RWPE2 (cell line): ENCODE measurements at regions not wholly inside any gene's neighbourhood (a gene's known extent, or its start where the extent isn't known, plus 50 kb on each side); places are given as distances from the start of the nearest gene placed in this dataset.

Experiments used
- ATAC-seq: fragments of 200-7000 bp; cut with Tn5 transposase; 3 replicates; pipeline ENCODE4 v1.9.1; 2021; ENCODE audit warnings: low read depth
- DNase-seq: peaks from one replicate; pipeline ENCODE4 v3.0.0-alpha.2; 2020; ENCODE audit warnings: low spot score
- H3K27ac ChIP-seq: fragments of 450-650 bp; 2 replicates; pipeline ENCODE4 v1.5.1; 2017; ENCODE audit warnings: mild to moderate bottlenecking; ENCODE audit not compliant: poor library complexity, severe bottlenecking
- H3K27me3 ChIP-seq: fragments of 250-450 bp; sonication (Bioruptor Pico); 2 replicates; pipeline ENCODE4 v1.5.1; 2021; ENCODE audit warnings: mild to moderate bottlenecking, moderate library complexity; ENCODE audit not compliant: insufficient read depth, poor library complexity, severe bottlenecking
- H3K36me3 ChIP-seq: fragments of 250-450 bp; sonication (Bioruptor Pico); 2 replicates; pipeline ENCODE4 v1.5.1; 2020; ENCODE audit warnings: low read depth, mild to moderate bottlenecking, moderate library complexity
- H3K4me1 ChIP-seq: fragments of 250-450 bp; sonication (Bioruptor Pico); 2 replicates; pipeline ENCODE4 v1.5.1; 2021; ENCODE audit warnings: mild to moderate bottlenecking, moderate library complexity; ENCODE audit not compliant: insufficient read depth, poor library complexity, severe bottlenecking
- H3K4me3 ChIP-seq: fragments of 250-450 bp; sonication (Bioruptor Pico); 2 replicates; pipeline ENCODE4 v1.5.1; 2021; ENCODE audit warnings: mild to moderate bottlenecking, moderate library complexity; ENCODE audit not compliant: severe bottlenecking
- H3K9me3 ChIP-seq: fragments of 250-450 bp; sonication (Bioruptor Pico); 2 replicates; pipeline ENCODE4 v1.5.1; 2021; ENCODE audit warnings: mild to moderate bottlenecking, moderate library complexity; ENCODE audit not compliant: severe bottlenecking
- CTCF ChIP-seq: fragments of 450-650 bp; IDR thresholded peaks from one replicate; pipeline ENCODE4 v1.5.1; 2017; ENCODE audit warnings: mild to moderate bottlenecking, moderate library complexity; ENCODE audit not compliant: poor library complexity, severe bottlenecking

GRCh38 chr13:27730191-27730590 lies 62.1 kb upstream of the GSX1 start:
- no peaks in the 10 kb centered on the region for H3K4me1 ChIP-seq
- no peaks in the 10 kb centered on the region for H3K9me3 ChIP-seq
- DNase-seq (no peak), ATAC-seq (no peak)
- H3K27ac ChIP-seq, result no peak overlapping the region
- H3K27me3 ChIP-seq, result no peaks in the 10 kb centered on the region
- no peaks in the 10 kb centered on the region for H3K36me3 ChIP-seq
- TF ChIP-seq CTCF, result no peak
- H3K4me3 ChIP-seq, result no peak overlapping the region
